Stimulated activated naive CD8-positive, alpha-beta T cell treated with anti-CD3 and anti-CD28 coated beads, Interleukin-15, amount 100 ng/mL, for 72 hours (primary cell): ENCODE measurements at regions not wholly inside any gene's neighbourhood (a gene's known extent, or its start where the extent isn't known, plus 50 kb on each side); places are given as distances from the start of the nearest gene placed in this dataset.

Experiments
- ATAC-seq: fragments of 150-1000 bp; cut with Tn5 transposase; 2 replicates; pipeline ENCODE4 v1.10.0; 2021; ENCODE audit warnings: mild to moderate bottlenecking, moderate library complexity
- DNase-seq, 2 donors: peaks; one replicate each; pipeline ENCODE4 v3.0.0; 2021 to 2022
- H3K27ac Mint-ChIP-seq, 2 donors: one replicate each; pipeline ENCODE4 v1.8.0; 2022; ENCODE audit warnings: mild to moderate bottlenecking in 2 of 2, mixed read lengths in 2 of 2, moderate library complexity in 2 of 2
- H3K27me3 Mint-ChIP-seq: one replicate; pipeline ENCODE4 v1.8.0; 2022; ENCODE audit warnings: mixed read lengths
- H3K4me1 Mint-ChIP-seq: one replicate; pipeline ENCODE4 v1.8.0; 2022; ENCODE audit warnings: mild to moderate bottlenecking, mixed read lengths
- H3K4me3 Mint-ChIP-seq, 2 donors: one replicate each; pipeline ENCODE4 v1.8.0; 2022; ENCODE audit warnings: mild to moderate bottlenecking in 2 of 2, mixed read lengths in 2 of 2, moderate library complexity in 1 of 2
- H3K9me3 Mint-ChIP-seq, 2 donors: one replicate each; pipeline ENCODE4 v1.8.0; 2022; ENCODE audit warnings: mixed read lengths in 2 of 2

- H3K4me1 Mint-ChIP-seq = no peaks in the 10 kb centered on the region
- H3K9me3 Mint-ChIP-seq = no peaks in the 10 kb centered on the region
- H3K4me3 Mint-ChIP-seq = no peak overlapping the region
- peaks cover 10% of the 10 kb centered on the region for H3K27me3 Mint-ChIP-seq
- ATAC-seq (no peak), DNase-seq (no peak)
- no peak overlapping the region for H3K27ac Mint-ChIP-seq
Observed at GRCh38 chr10:58972576-58973234, 203.7 kb upstream of the PHYHIPL start.

- H3K4me3 Mint-ChIP-seq = no peak overlapping the region
Observed at GRCh38 chr10:58973235-58973595, 203.2 kb upstream of the PHYHIPL start.

DNA sequence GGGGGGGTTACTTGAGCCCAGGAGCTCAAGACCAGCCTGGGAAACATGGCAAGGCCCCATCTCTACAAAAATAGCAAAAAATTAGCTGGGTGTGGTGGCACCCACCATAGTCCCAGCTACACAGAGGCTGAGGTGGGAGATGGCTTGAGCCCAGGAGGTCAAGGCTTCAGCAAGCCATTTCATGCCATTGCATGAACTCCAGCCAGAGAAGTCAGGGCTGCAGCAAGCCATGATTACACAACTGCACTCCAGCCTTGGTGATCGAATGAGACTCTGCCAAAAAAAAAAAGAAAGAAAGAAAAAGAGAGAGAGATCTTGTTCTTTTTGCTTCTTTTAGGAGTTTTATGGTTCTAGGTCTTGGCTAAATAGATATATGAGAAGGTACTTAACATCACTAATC, 200.2 kb upstream of the PHYHIPL start:
- Mint-ChIP-seq H3K27me3 (no peaks in the 10 kb centered on the region), H3K4me3 (no peak overlapping the region), H3K4me1 (no peaks in the 10 kb centered on the region), H3K27ac (no peak overlapping the region), H3K9me3 (no peaks in the 10 kb centered on the region)
- DNase-seq = no peak
- ATAC-seq = no peak

More at GRCh38 chr10:58973235-58973595, 203.2 kb upstream of the PHYHIPL start:
- Mint-ChIP-seq H3K27me3 (peaks cover 5% of the 10 kb centered on the region), H3K4me1 (no peaks in the 10 kb centered on the region), H3K9me3 (no peaks in the 10 kb centered on the region), H3K27ac (no peak overlapping the region)
- ATAC-seq (no peak), DNase-seq (no peak)

GRCh38 chr10:58979711-58980110, 196.7 kb upstream of the PHYHIPL start:
- no peaks in the 10 kb centered on the region for H3K27me3 Mint-ChIP-seq
- ATAC-seq = no peak
- DNase-seq = no peak
- H3K9me3 Mint-ChIP-seq = no peaks in the 10 kb centered on the region
- H3K4me1 Mint-ChIP-seq = no peaks in the 10 kb centered on the region
- no peak overlapping the region for H3K4me3 Mint-ChIP-seq
- no peak overlapping the region for H3K27ac Mint-ChIP-seq

DNA sequence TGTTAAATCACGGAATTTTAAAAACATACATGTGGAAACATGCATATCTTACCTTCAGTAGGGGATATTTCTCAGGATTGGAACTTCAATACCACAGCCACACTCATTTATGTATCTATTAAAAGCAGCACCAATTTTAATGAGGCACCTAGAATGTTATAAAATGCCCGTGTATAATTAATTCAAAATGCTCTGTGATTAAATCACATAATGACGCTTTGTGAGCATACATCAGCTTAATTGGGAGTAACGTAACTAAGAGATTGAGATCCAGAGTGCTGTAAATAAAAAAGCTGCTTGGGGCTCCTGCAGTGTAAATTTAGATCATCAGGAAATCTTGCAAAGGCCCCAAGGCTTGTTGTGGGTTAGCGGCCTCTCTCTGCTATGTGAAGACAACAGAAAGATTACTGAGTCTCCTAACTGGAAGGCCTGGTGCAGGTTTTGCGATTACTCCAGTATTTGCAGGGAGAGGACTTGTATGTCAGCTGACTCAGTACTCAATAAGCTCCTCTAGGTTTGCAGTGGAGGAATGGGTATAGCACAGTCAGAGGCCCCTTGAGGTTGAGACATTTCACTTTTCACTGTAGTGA, 195.5 kb upstream of the PHYHIPL start:
- H3K27ac Mint-ChIP-seq = no peak overlapping the region
- H3K9me3 Mint-ChIP-seq = no peaks in the 10 kb centered on the region
- no peak overlapping the region for H3K4me3 Mint-ChIP-seq
- no peaks in the 10 kb centered on the region for H3K27me3 Mint-ChIP-seq
- no peaks in the 10 kb centered on the region for H3K4me1 Mint-ChIP-seq
- no peak for ATAC-seq
- no peak for DNase-seq

DNA sequence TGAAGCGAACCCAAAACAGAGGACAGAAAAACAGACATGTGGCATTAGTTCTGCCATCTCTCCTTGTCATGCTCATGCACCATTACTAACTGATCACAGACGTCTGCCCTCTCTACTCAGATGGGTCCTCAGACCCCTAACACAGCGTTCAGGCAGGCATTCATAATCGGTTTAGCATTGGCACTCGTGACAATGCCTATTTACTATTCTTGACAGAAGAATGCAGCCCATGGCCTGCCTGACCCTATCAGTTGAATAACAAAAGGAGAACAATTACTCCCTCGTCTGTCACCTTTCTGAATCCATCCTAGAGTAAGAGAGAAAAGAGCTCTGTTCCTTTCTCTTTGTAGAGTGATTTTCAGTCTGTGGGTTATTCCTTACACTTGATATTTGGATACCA, 194.6 kb upstream of the PHYHIPL start:
- Mint-ChIP-seq H3K4me3 (no peak overlapping the region), H3K27me3 (no peaks in the 10 kb centered on the region), H3K9me3 (no peaks in the 10 kb centered on the region), H3K27ac (no peak overlapping the region), H3K4me1 (no peaks in the 10 kb centered on the region)
- ATAC-seq (no peak), DNase-seq (no peak)

GRCh38 chr10:58982470-58983239, 193.8 kb upstream of the PHYHIPL start:
- no peak overlapping the region for H3K27ac Mint-ChIP-seq
- no peak for ATAC-seq
- H3K4me3 Mint-ChIP-seq = no peak overlapping the region
- H3K27me3 Mint-ChIP-seq = no peaks in the 10 kb centered on the region
- no peak for DNase-seq
- no peaks in the 10 kb centered on the region for H3K4me1 Mint-ChIP-seq
- no peaks in the 10 kb centered on the region for H3K9me3 Mint-ChIP-seq

DNA sequence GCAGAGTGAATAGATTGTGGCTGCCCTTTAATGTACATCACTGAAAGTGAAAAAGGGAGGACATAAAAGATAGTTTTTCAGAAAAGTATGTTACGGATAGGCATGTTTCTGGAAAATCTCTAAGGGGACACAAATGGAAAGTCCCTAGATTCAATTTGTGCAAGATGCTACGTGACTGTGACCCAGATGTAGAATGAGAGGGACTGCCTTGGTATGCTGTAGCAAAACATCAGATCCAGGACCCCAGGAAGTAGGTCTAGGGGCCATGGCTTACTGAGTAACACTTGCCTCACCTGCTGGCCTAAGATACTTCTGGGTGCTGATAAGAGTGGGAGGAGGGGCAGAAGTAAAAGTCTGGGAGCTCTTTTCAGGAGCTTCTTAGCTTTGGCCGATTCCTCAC, 191.2 kb upstream of the PHYHIPL start:
- Mint-ChIP-seq H3K27ac (no peak overlapping the region), H3K4me3 (no peak overlapping the region), H3K9me3 (peaks cover 8 to 14% of the 10 kb centered on the region in 2 donors), H3K27me3 (no peaks in the 10 kb centered on the region), H3K4me1 (no peaks in the 10 kb centered on the region)
- ATAC-seq (no peak), DNase-seq (no peak)

DNA sequence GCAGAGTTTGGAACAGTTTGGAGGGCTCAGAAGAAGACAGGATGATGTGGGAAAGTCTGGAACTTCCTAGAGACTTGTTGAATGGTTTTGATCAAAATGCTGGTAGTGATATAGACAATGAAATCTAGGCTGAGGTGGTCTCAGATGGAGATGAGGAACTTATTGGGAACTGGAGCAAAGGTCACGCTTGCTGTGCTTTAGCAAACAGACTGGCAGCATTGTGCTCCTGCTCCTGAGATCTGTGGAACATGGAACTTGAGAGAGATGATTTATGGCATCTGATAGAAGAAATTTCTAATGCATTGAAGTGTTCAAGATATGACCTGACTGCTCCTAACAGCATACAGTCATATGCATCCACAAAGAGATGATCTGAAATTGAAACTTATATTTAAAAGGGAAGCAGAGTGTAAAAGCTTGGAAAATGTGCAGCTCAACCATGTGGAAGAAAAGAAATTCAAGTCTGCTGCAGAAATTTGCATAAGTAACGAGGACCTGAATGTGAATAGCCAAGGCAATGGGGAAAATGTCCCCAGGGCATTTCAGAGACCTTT, 186.9 kb upstream of the PHYHIPL start:
- no peak for DNase-seq
- H3K4me3 Mint-ChIP-seq = no peak overlapping the region
- H3K9me3 Mint-ChIP-seq = peaks cover 8 to 21% of the 10 kb centered on the region in 2 donors
- ATAC-seq = no peak
- H3K27me3 Mint-ChIP-seq = no peaks in the 10 kb centered on the region
- no peaks in the 10 kb centered on the region for H3K4me1 Mint-ChIP-seq
- no peak overlapping the region for H3K27ac Mint-ChIP-seq

GRCh38 chr10:58990693-58991092, 185.8 kb upstream of the PHYHIPL start:
- no peaks in the 10 kb centered on the region for H3K4me1 Mint-ChIP-seq
- no peak overlapping the region for H3K4me3 Mint-ChIP-seq
- no peak for ATAC-seq
- H3K27me3 Mint-ChIP-seq = no peaks in the 10 kb centered on the region
- DNase-seq = no peak
- H3K27ac Mint-ChIP-seq = no peak overlapping the region
- H3K9me3 Mint-ChIP-seq = peaks cover 8 to 21% of the 10 kb centered on the region in 2 donors

DNA sequence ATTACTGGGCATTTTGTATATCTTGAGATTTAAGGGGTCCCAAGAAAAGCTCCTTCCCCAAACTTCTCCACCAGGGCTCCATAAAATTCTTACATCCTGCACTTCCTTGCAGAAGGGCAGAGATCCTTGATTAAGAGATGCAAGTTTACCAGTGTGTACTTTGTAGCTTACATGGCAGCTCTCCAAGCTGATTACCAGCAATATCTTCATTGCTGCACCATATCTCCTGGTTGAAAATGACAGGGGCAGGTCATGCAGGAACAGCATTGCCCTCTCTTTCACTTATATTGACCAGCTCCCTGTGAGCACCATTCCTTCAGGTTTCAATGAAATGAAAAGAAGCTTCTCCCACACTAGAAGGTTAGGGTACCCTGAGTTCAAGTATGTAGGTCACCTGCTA, 184.6 kb upstream of the PHYHIPL start:
- Mint-ChIP-seq H3K9me3 (peaks cover 8 to 21% of the 10 kb centered on the region in 2 donors), H3K4me1 (no peaks in the 10 kb centered on the region), H3K27ac (no peak overlapping the region), H3K4me3 (no peak overlapping the region), H3K27me3 (no peaks in the 10 kb centered on the region)
- no peak for ATAC-seq
- no peak for DNase-seq

DNA sequence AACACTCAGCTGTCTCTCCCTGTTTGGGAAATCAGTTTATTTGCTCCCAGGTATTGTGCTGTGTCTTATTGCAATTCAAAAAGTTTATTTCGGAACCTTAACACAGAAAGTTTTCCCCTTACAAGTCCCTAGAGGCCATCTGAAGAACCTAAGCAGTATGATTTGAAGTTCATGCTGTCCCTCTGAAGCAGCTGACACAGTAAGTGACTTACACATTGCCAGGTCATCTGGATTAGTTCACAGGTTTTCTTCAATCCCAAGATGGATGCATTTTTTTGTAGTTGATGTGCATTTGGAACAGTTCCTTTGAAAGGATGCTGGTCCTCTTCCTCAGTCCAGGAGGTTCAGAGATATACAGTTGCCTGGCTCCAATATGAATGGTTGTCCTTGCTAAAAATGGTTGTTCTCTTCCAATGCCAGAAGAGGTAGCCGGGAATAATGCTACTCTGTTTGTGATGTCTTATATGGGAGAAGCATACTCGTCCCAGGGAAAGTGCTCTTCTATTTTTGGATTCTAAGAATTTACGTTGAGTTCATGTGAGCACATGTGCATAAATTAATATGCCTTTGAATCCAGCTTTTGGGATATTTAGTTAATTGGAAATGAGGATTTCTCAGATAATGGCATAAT, 183.5 kb upstream of the PHYHIPL start:
- Mint-ChIP-seq H3K27me3 (no peaks in the 10 kb centered on the region), H3K9me3 (peaks cover 8 to 21% of the 10 kb centered on the region in 2 donors), H3K4me3 (no peak overlapping the region), H3K27ac (no peak overlapping the region), H3K4me1 (no peaks in the 10 kb centered on the region)
- no peak for DNase-seq
- no peak for ATAC-seq

- DNase-seq = no peak
- Mint-ChIP-seq H3K27ac (no peak overlapping the region), H3K4me3 (no peak overlapping the region)
Observed at GRCh38 chr10:58993480-58994221, 182.8 kb upstream of the PHYHIPL start.

DNA sequence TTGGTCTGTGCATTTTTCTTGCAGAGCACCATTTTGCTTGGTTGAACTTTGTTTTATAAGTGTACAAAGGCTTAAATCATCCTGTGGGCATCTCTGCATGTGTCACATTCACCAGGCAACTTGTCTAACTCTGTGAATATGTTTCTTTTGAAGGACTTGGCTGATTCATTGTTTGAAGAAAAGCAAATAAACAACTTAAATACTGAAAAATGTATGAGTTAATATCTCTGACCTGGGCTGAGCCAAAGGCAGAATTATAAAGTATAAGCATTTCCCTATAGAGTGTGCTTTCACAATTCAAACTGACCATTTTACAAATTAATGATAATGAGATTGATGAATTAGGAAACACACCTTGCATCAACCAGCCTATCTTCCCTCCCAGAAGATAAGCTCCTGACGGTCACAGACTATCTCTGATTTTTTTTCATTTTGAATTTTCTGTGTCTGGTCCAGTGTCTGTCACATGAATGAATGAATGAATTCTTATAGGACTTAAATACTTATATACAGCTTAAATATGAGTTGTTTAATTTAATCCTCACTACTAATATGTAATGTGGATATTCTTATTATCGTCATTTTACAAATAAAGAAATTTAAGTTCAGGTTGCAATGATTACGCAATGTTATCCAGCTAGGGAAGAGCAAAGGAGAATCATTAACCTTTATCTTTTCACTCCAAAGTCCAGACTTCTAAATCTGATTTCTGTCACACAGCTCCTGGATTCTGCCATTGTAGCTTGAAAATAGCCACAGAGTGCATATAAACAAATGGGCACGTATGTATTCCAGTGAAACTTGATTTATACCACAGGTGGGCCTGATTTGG, 182.0 kb upstream of the PHYHIPL start:
- no peak overlapping the region for H3K4me3 Mint-ChIP-seq
- no peak for DNase-seq
- no peaks in the 10 kb centered on the region for H3K27me3 Mint-ChIP-seq
- ATAC-seq = no peak
- peaks cover 3 to 12% of the 10 kb centered on the region in 2 donors for H3K9me3 Mint-ChIP-seq
- H3K27ac Mint-ChIP-seq = no peak overlapping the region
- no peaks in the 10 kb centered on the region for H3K4me1 Mint-ChIP-seq

More at GRCh38 chr10:58993480-58994221, 182.8 kb upstream of the PHYHIPL start:
- Mint-ChIP-seq H3K27me3 (no peaks in the 10 kb centered on the region), H3K4me1 (no peaks in the 10 kb centered on the region), H3K9me3 (peaks cover 8 to 20% of the 10 kb centered on the region in 2 donors)
- no peak for ATAC-seq
